Nephron (organoid): ENCODE measurements at regions not wholly inside any gene's neighbourhood (a gene's known extent, or its start where the extent isn't known, plus 50 kb on each side); places are given as distances from the start of the nearest gene placed in this dataset.
A peak's percentile ranks its signal among the peaks of the same experiment; 100 is the strongest.

ENCODE experiments used
- H3K27ac Mint-ChIP-seq, 3 experiments: 2 replicates each; pipeline ENCODE4 v1.8.0; 2020; ENCODE audit warnings: mixed read lengths in 3 of 3, mild to moderate bottlenecking in 2 of 3, moderate library complexity in 1 of 3
- H3K27me3 Mint-ChIP-seq: 2 replicates; pipeline ENCODE4 v1.8.0; 2021; ENCODE audit warnings: low read depth, mild to moderate bottlenecking, moderate library complexity, mixed read lengths
- H3K36me3 Mint-ChIP-seq: 2 replicates; pipeline ENCODE4 v1.8.0; 2020; ENCODE audit warnings: low read depth, mixed read lengths
- H3K4me1 Mint-ChIP-seq: 2 replicates; pipeline ENCODE4 v1.8.0; 2020; ENCODE audit warnings: mixed read lengths
- H3K4me3 Mint-ChIP-seq, 3 experiments: 2 replicates each; pipeline ENCODE4 v1.8.0; 2020; ENCODE audit warnings: mild to moderate bottlenecking in 3 of 3, mixed read lengths in 3 of 3, moderate library complexity in 2 of 3
- H3K9me3 Mint-ChIP-seq: 2 replicates; pipeline ENCODE4 v1.8.0; 2020; ENCODE audit warnings: mixed read lengths
- TF ChIP-seq, protein P1 (sequence below), 3 experiments: fragments of 200-600 bp; sonication (generic); IDR thresholded peaks; one replicate each; pipeline ENCODE4 v1.5.0; 2021; ENCODE audit warnings: antibody characterized with exemption in 3 of 3; ENCODE audit not compliant: unreplicated experiment in 3 of 3

DNA sequence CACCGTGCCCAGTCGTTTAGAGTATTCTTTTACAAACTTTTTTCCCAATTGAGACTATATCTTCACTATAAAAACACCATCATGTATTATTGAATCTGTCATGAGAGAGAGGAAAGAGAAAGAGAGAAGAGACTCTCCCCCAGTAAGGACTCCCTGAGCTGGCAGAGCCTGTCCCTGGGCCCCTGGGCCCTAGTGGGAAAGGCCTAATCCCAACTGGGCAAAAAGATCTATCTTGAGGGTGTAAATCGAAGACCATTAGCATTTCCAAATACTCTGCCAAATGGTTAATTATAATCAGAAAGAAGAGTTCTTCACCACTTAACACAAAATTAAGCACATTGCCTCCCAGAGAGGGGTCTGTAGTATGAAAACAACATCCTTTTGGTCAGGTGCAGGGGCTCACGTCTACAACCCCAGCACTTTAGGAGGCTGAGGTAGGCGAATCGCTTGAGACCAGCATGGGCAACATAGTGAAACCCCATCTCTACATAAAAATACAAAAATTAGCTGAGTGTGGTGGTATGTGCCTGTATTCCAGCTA is 108.2 kb downstream of the SKIDA1 start:
- Mint-ChIP-seq H3K36me3 (no peaks in the 10 kb centered on the region), H3K27ac (no peak overlapping the region), H3K9me3 (no peaks in the 10 kb centered on the region), H3K27me3 (no peaks in the 10 kb centered on the region), H3K4me1 (no peaks in the 10 kb centered on the region), H3K4me3 (no peak overlapping the region)
- TF ChIP-seq, protein P1, sequence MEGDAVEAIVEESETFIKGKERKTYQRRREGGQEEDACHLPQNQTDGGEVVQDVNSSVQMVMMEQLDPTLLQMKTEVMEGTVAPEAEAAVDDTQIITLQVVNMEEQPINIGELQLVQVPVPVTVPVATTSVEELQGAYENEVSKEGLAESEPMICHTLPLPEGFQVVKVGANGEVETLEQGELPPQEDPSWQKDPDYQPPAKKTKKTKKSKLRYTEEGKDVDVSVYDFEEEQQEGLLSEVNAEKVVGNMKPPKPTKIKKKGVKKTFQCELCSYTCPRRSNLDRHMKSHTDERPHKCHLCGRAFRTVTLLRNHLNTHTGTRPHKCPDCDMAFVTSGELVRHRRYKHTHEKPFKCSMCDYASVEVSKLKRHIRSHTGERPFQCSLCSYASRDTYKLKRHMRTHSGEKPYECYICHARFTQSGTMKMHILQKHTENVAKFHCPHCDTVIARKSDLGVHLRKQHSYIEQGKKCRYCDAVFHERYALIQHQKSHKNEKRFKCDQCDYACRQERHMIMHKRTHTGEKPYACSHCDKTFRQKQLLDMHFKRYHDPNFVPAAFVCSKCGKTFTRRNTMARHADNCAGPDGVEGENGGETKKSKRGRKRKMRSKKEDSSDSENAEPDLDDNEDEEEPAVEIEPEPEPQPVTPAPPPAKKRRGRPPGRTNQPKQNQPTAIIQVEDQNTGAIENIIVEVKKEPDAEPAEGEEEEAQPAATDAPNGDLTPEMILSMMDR (IDR thresholded peaks at IDR 0.05; ENCODE audit: unreplicated experiment in 3 of 3), result no peak

DNA sequence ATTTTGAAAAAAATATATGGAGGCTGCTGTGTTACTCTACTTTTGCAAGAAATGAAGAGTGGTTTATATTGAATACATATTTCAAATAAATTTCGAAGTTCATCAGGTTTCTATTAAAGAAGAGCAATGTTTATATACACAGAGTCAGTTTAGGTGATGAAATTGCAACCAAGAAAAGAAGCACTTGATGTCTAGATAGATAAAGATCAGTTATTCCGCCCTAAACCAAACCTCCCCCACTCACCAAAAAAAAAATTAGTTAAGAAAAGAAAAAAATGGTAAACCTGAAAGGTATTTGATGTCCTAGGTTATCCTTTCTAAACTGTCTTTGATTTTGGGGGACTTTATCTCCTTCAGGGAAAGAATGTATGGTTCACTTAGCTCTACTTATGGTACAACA is 111.8 kb downstream of the SKIDA1 start:
- H3K36me3 Mint-ChIP-seq, result no peaks in the 10 kb centered on the region
- H3K9me3 Mint-ChIP-seq, result no peaks in the 10 kb centered on the region
- TF ChIP-seq, protein P1 (IDR thresholded peaks at IDR 0.05; ENCODE audit: unreplicated experiment in 3 of 3), result no peak
- H3K4me1 Mint-ChIP-seq, result no peaks in the 10 kb centered on the region
- H3K27me3 Mint-ChIP-seq, result no peaks in the 10 kb centered on the region
- no peak overlapping the region for H3K27ac Mint-ChIP-seq
- H3K4me3 Mint-ChIP-seq, result no peak overlapping the region

DNA sequence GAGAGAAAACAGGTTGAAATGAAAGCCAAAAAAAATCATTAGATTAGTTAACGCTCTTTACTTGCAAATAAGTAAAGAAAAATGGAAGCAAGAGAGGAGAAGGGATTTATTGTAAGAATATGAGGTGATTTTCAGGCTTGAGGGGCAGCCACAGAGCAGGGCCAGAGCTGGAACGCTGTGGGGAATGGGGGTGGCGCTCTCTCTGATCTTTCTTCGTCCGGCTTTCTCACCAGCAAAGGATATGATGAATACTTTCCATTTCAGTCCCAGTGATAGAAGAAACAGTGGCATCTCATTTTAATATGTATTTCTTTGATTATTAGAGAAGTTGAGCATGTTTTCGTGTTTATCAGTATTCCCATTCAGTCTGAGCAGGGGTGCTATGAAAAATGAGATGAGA is 112.2 kb downstream of the SKIDA1 start:
- Mint-ChIP-seq H3K4me3 (no peak overlapping the region), H3K27ac (no peak overlapping the region), H3K4me1 (no peaks in the 10 kb centered on the region), H3K27me3 (no peaks in the 10 kb centered on the region), H3K36me3 (no peaks in the 10 kb centered on the region), H3K9me3 (peaks cover 1% of the 10 kb centered on the region)
- TF ChIP-seq, protein P1 (IDR thresholded peaks at IDR 0.05; ENCODE audit: unreplicated experiment in 3 of 3), result no peak

DNA sequence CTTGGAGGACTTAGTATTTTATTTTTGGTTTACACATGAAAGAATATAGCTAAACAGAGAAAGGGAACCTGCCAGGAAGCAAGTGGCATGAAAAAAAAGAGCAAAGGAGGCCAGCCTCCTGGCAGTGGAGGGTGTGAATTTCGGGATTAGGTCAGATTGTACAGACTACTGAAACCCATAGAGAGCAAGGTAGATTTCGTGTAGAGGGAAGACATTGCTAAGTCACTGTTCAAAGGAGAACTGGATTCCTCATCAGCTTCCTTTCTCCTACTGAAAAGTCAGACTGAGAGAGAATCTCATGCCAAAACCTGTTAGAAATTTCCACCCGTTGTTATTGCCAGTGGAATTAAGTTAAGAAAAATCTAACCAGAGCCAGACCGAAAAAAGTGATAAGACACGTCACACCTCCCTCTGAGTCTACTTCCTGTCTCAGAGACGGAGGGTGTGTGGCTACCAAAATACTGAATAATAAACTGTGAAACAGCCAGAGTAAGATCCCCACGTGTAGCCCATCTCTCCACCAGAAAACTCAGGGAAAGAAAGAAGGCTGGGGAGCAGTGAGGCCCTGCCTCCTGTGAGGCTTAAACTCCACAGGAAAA is 118.8 kb downstream of the SKIDA1 start:
- no peak overlapping the region for H3K4me3 Mint-ChIP-seq
- H3K27ac Mint-ChIP-seq, result peak overlapping the region in 1 of 3 experiments; percentile 7
- H3K9me3 Mint-ChIP-seq, result peaks cover 19% of the 10 kb centered on the region
- H3K4me1 Mint-ChIP-seq, result peaks cover 12% of the 10 kb centered on the region
- TF ChIP-seq, protein P1 (IDR thresholded peaks at IDR 0.05; ENCODE audit: unreplicated experiment in 3 of 3), result no peak
- no peaks in the 10 kb centered on the region for H3K36me3 Mint-ChIP-seq
- peaks cover 4% of the 10 kb centered on the region for H3K27me3 Mint-ChIP-seq

DNA sequence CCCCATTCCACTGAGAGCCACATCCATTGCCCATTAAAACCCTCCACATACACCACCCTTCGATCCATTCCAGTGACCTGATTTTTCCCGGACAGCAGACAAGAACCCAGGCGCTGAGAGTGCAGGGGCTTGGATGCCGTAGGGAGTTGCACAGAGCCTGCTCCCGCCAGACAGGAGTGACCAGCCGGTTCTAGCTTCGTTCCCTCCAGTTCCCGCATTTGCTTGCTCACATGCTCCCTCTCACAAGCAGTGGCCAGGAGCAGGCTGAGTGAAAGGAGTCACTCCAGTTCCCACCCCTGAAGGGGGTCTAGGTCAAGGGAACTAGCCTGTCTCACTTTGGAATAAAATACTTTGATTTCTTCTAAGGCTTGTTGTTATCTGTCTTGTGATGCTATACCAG is 119.5 kb downstream of the SKIDA1 start:
- H3K4me3 Mint-ChIP-seq, result no peak overlapping the region
- H3K4me1 Mint-ChIP-seq, result peaks cover 12% of the 10 kb centered on the region
- TF ChIP-seq, protein P1 (IDR thresholded peaks at IDR 0.05; ENCODE audit: unreplicated experiment in 3 of 3), result no peak
- H3K9me3 Mint-ChIP-seq, result peaks cover 19% of the 10 kb centered on the region
- peaks cover 4% of the 10 kb centered on the region for H3K27me3 Mint-ChIP-seq
- H3K36me3 Mint-ChIP-seq, result no peaks in the 10 kb centered on the region
- H3K27ac Mint-ChIP-seq, result peak overlapping the region in 2 of 3 experiments; percentile 7 to 29
